ENCODE measurements at regions not wholly inside any gene's neighbourhood (a gene's known extent, or its start where the extent isn't known, plus 50 kb on each side); places are given as distances from the start of the nearest gene placed in this dataset.

- H2AFZ ChIP-seq (ENCODE audit: low read depth, low read length, severe bottlenecking) = no peak overlapping the region
- H3K36me3 ChIP-seq (ENCODE audit: low read length) = no peaks in the 10 kb centered on the region
- H3K9me3 ChIP-seq (ENCODE audit: insufficient read depth, low read length) = no peaks in the 10 kb centered on the region
- no peak overlapping the region for H3K27ac ChIP-seq (ENCODE audit: low read depth, low read length)
- no peak for TF ChIP-seq CTCF (IDR thresholded peaks at IDR 0.05; ENCODE audit: insufficient read depth, low read length, poor library complexity, severe bottlenecking)
- no peak for TF ChIP-seq EZH2phosphoT487 (conservative IDR thresholded peaks at IDR 0.05; ENCODE audit: low read length)
- no peak overlapping the region for H3K9ac ChIP-seq (ENCODE audit: low read length)
- H3K79me2 ChIP-seq (ENCODE audit: insufficient read depth, low read length) = no peaks in the 10 kb centered on the region
- no peaks in the 10 kb centered on the region for H3K9me2 ChIP-seq (replicated peaks; ENCODE audit: insufficient read depth, low read length)
- no peaks in the 10 kb centered on the region for H3F3A ChIP-seq (ENCODE audit: insufficient read depth)
- H3K4me3 ChIP-seq (ENCODE audit: insufficient read depth, low read length, poor library complexity, severe bottlenecking) = no peak overlapping the region
- H4K20me1 ChIP-seq (ENCODE audit: low read depth, low read length) = no peaks in the 10 kb centered on the region
- H3K4me2 ChIP-seq (ENCODE audit: low read depth, low read length, poor library complexity, severe bottlenecking) = no peak overlapping the region
- H3K27me3 ChIP-seq (ENCODE audit: low read length) = no peaks in the 10 kb centered on the region
Measured at GRCh38 chr2:12896318-12896982, 179.7 kb downstream of the TRIB2 start.

- Histone ChIP-seq H3K9me2 (replicated peaks; ENCODE audit: insufficient read depth, low read length) (no peaks in the 10 kb centered on the region), H3K27me3 (ENCODE audit: low read length) (no peaks in the 10 kb centered on the region), H3K9ac (ENCODE audit: low read length) (no peak overlapping the region), H3K36me3 (ENCODE audit: low read length) (no peaks in the 10 kb centered on the region), H3K79me2 (ENCODE audit: insufficient read depth, low read length) (no peaks in the 10 kb centered on the region), H3K4me2 (ENCODE audit: low read depth, low read length, poor library complexity, severe bottlenecking) (no peak overlapping the region), H3K27ac (ENCODE audit: low read depth, low read length) (no peak overlapping the region), H3K9me3 (ENCODE audit: insufficient read depth, low read length) (no peaks in the 10 kb centered on the region), H4K20me1 (ENCODE audit: low read depth, low read length) (no peaks in the 10 kb centered on the region), H2AFZ (ENCODE audit: low read depth, low read length, severe bottlenecking) (no peak overlapping the region), H3K4me3 (ENCODE audit: insufficient read depth, low read length, poor library complexity, severe bottlenecking) (no peak overlapping the region), H3F3A (ENCODE audit: insufficient read depth) (no peaks in the 10 kb centered on the region)
- TF ChIP-seq EZH2phosphoT487 (conservative IDR thresholded peaks at IDR 0.05; ENCODE audit: low read length) (no peak), CTCF (IDR thresholded peaks at IDR 0.05; ENCODE audit: insufficient read depth, low read length, poor library complexity, severe bottlenecking) (no peak)
Measured at GRCh38 chr2:12897181-12897580, 180.4 kb downstream of the TRIB2 start.

GRCh38 chr2:12903272-12903671 is 186.5 kb downstream of the TRIB2 start:
- H3K27ac ChIP-seq (ENCODE audit: low read depth, low read length) = no peak overlapping the region
- H2AFZ ChIP-seq (ENCODE audit: low read depth, low read length, severe bottlenecking) = no peak overlapping the region
- no peak for TF ChIP-seq EZH2phosphoT487 (conservative IDR thresholded peaks at IDR 0.05; ENCODE audit: low read length)
- no peak for TF ChIP-seq CTCF (IDR thresholded peaks at IDR 0.05; ENCODE audit: insufficient read depth, low read length, poor library complexity, severe bottlenecking)

More at GRCh38 chr2:12903272-12903671, 186.5 kb downstream of the TRIB2 start:
- Histone ChIP-seq H3K9me3 (ENCODE audit: insufficient read depth, low read length) (no peaks in the 10 kb centered on the region), H3K79me2 (ENCODE audit: insufficient read depth, low read length) (no peaks in the 10 kb centered on the region), H3K4me3 (ENCODE audit: insufficient read depth, low read length, poor library complexity, severe bottlenecking) (no peak overlapping the region), H3K27me3 (ENCODE audit: low read length) (no peaks in the 10 kb centered on the region), H4K20me1 (ENCODE audit: low read depth, low read length) (no peaks in the 10 kb centered on the region), H3K9me2 (replicated peaks; ENCODE audit: insufficient read depth, low read length) (no peaks in the 10 kb centered on the region), H3K36me3 (ENCODE audit: low read length) (no peaks in the 10 kb centered on the region), H3F3A (ENCODE audit: insufficient read depth) (no peaks in the 10 kb centered on the region), H3K4me2 (ENCODE audit: low read depth, low read length, poor library complexity, severe bottlenecking) (no peak overlapping the region), H3K9ac (ENCODE audit: low read length) (no peak overlapping the region)
